K562 (cell line): ENCODE measurements at regions not wholly inside any gene's neighbourhood (a gene's known extent, or its start where the extent isn't known, plus 50 kb on each side); places are given as distances from the start of the nearest gene placed in this dataset.

Experiments
- ATAC-seq: fragments of 200-7000 bp; cut with Tn5 transposase; 3 replicates; pipeline ENCODE4 v1.9.1; 2020; ENCODE audit warnings: moderate library complexity
- BruUV-seq: library from RNA; stranded (reverse); fragments of 400-500 nt; replicated peaks from 2 replicates; lab custom pipeline; 2021; lab: Mats Ljungman, UMichigan
- CTCF ChIA-PET: fragments of 300-600 bp; formaldehyde crosslinking; extraction: SDS; loops from one replicate; lab custom pipeline; 2021; ENCODE audit warnings: low intra/inter-chr PET ratio; lab: Yijun Ruan, JAX
- POLR2A ChIA-PET: fragments of 300-600, 350-650 bp; sonication (Branson Sonifier 250); formaldehyde crosslinking; extraction: SDS; loops from one replicate; lab custom pipeline; 2021; ENCODE audit warnings: antibody characterized with exemption, inconsistent platforms; lab: Yijun Ruan, JAX
- DNase-seq, 4 experiments: peaks; one replicate each; pipeline versions ENCODE4 v3.0.0 to v3.0.0-alpha.2; 2011 to 2018; ENCODE audit warnings: low spot score in 3 of 4, mixed read lengths in 3 of 4; ENCODE audit errors: extremely low read depth in 1 of 4
- FAIRE-seq: peaks from 2 replicates; lab custom pipeline; 2011; peaks lifted over from hg19 to GRCh38; lab: Jason Lieb, UNC
- H2AFZ ChIP-seq: 2 replicates; pipeline ENCODE4 v1.6.0; 2011; ENCODE audit warnings: low read depth, low read length, control low read depth, inconsistent platforms
- H3K27ac ChIP-seq: fragments of 200-600 bp; 3 replicates; pipeline ENCODE4 v1.8.0; 2011; ENCODE audit warnings: low read depth, mild to moderate bottlenecking, control low read depth, inconsistent platforms, low read length, moderate library complexity, mixed read lengths; ENCODE audit errors: extremely low read depth
- H3K27me3 ChIP-seq, 2 experiments: fragments of 300-600 bp in 1 of 2; 2 replicates in 1 of 2; 3 replicates in 1 of 2; pipeline versions ENCODE4 v1.6.0 to v1.8.0; 2011; ENCODE audit warnings: inconsistent platforms in 2 of 2, low read length in 2 of 2, mild to moderate bottlenecking in 1 of 2, mixed read lengths in 1 of 2, moderate library complexity in 1 of 2; ENCODE audit not compliant: control insufficient read depth in 2 of 2, insufficient read depth in 2 of 2
- H3K36me3 ChIP-seq: fragments of 300-600 bp; 3 replicates; pipeline ENCODE4 v1.8.0; 2011; ENCODE audit warnings: mild to moderate bottlenecking, low read length, inconsistent platforms; ENCODE audit not compliant: control insufficient read depth, insufficient read depth
- H3K4me1 ChIP-seq, 2 experiments: fragments of 200-600 bp in 1 of 2; replicated peaks in 1 of 2; 2 replicates in 1 of 2; 3 replicates in 1 of 2; pipeline versions ENCODE4 v1.5.1 to v1.8.0; 2011; ENCODE audit warnings: inconsistent platforms in 2 of 2, low read length in 2 of 2, mild to moderate bottlenecking in 1 of 2, mixed read lengths in 1 of 2, moderate library complexity in 1 of 2; ENCODE audit not compliant: control insufficient read depth in 2 of 2, insufficient read depth in 2 of 2
- H3K4me2 ChIP-seq: 2 replicates; pipeline ENCODE4 v1.6.1; 2011; ENCODE audit warnings: low read length, control low read depth, inconsistent platforms, mixed read lengths; ENCODE audit not compliant: insufficient read depth
- H3K4me3 ChIP-seq: fragments of 200-600 bp; sonication (generic), shearing (Covaris generic); 2 replicates; pipeline ENCODE4 v1.5.1; 2016; ENCODE audit warnings: control low read depth, inconsistent platforms
- H3K79me2 ChIP-seq: fragments of 200-600 bp; 3 replicates; pipeline ENCODE4 v1.8.0; 2011; ENCODE audit warnings: low read length, inconsistent platforms; ENCODE audit not compliant: control insufficient read depth, insufficient read depth
- H3K9ac ChIP-seq, 2 experiments: 2 replicates each; pipeline versions ENCODE4 v1.6.0 to v1.6.1; 2011; ENCODE audit warnings: low read depth in 2 of 2, low read length in 2 of 2, control low read depth in 1 of 2, inconsistent platforms in 1 of 2, mild to moderate bottlenecking in 1 of 2, mixed read lengths in 1 of 2; ENCODE audit not compliant: insufficient read depth in 1 of 2
- H3K9me1 ChIP-seq: one replicate; pipeline ENCODE4 v1.6.0; 2011; ENCODE audit warnings: inconsistent platforms, mild to moderate bottlenecking, low read length, moderate library complexity; ENCODE audit not compliant: control insufficient read depth, insufficient read depth
- H3K9me3 ChIP-seq: replicated peaks from 2 replicates; pipeline ENCODE4 v1.5.1; 2011; ENCODE audit warnings: low read depth, low read length, inconsistent platforms; ENCODE audit not compliant: control insufficient read depth, insufficient read depth
- H4K20me1 ChIP-seq: replicated peaks from 2 replicates; pipeline ENCODE4 v1.6.1; 2011; ENCODE audit warnings: low read length, inconsistent platforms, mixed read lengths; ENCODE audit not compliant: control insufficient read depth, insufficient read depth
- FIP1L1 ChIP-seq: fragments of 200-400 bp; formaldehyde crosslinking; IDR thresholded peaks from 2 replicates; pipeline ENCODE4 v1.6.1; 2018; ENCODE audit warnings: mild to moderate bottlenecking, low read depth, low read length; ENCODE audit not compliant: poor library complexity, severe bottlenecking
- MECOM ChIP-seq: fragments of 250-450 bp; sonication (Bioruptor Pico); IDR thresholded peaks from 2 replicates; pipeline ENCODE4 v1.8.0; 2022; ENCODE audit warnings: inconsistent platforms
- NCOA4 ChIP-seq: fragments of 450-650 bp; IDR thresholded peaks from 2 replicates; pipeline ENCODE4 v1.6.1; 2018; ENCODE audit warnings: mild to moderate bottlenecking; ENCODE audit not compliant: partially characterized antibody
- NFE2 ChIP-seq: IDR thresholded peaks from 2 replicates; pipeline ENCODE4 v1.6.1; 2014; ENCODE audit warnings: antibody characterized with exemption, low read depth
- WGBS: fragments of 100-300 bp; shearing (Covaris generic); methylation state at CpG from one replicate; pipeline ENCODE4 v1.1.6; 2016; ENCODE audit warnings: low coverage, mixed read lengths; ENCODE audit not compliant: insufficient coverage; ENCODE audit errors: missing lambda C conversion rate; 5-methylcytosine and 5-hydroxymethylcytosine counted together
- in situ Hi-C: fragments of 300-500 bp; cut with MboI; formaldehyde crosslinking; loops from 4 replicates; pipeline ENCODE4 v1.15.0; 2018; ENCODE audit warnings: inconsistent platforms, mixed read lengths
- intact Hi-C: fragments of 100-400 bp; cut with micrococcal nuclease; formaldehyde crosslinking; loops from 2 replicates; pipeline ENCODE4 v1.14.2; 2022
- TF ChIP-seq, protein P1 (sequence below): fragments of 450-650 bp; IDR thresholded peaks from 2 replicates; pipeline ENCODE4 v1.6.1; 2018; ENCODE audit warnings: mild to moderate bottlenecking, low read depth; ENCODE audit not compliant: partially characterized antibody
- TF ChIP-seq, protein P2 (sequence below): sonication (generic); formaldehyde crosslinking; IDR thresholded peaks from 2 replicates; pipeline ENCODE4 v1.8.0; 2022; ENCODE audit warnings: mild to moderate bottlenecking, low read depth, missing genetic modification reagents
- TF ChIP-seq, protein P3 (sequence below), 2 experiments: fragments of 450-650 bp; IDR thresholded peaks; 2 replicates each; pipeline ENCODE4 v1.6.1; 2016

DNA sequence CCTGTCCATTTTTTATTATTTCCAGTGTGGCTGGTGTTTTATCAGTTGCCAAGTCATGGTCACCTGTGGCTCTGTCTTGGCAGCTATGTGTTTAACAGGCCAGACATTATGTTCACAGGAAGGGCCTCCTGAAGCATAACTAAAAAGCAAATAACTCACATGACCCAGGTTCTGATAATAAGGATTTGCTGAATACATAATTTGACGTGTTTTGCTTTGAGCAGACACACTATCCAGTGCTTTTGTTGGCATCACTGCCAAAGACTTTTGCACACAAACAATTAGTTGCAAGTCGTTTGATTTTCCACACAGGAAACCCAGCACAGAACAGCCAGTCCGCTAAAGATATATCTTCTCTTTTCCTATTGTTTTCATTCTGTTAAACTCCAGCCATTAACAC is 173.6 kb downstream of the ARL4A start:
- ATAC-seq, result no peak
- Histone ChIP-seq H3K27me3 (no peaks in the 10 kb centered on the region), H3K4me1 (peaks cover 0 to 7% of the 10 kb centered on the region in 2 experiments; a peak in 2 of 5 replicates), H3K9me3 (no peaks in the 10 kb centered on the region), H3K79me2 (no peaks in the 10 kb centered on the region), H2AFZ (peak overlapping the region; percentile 52; the same call in 1 of the 2 replicates), H4K20me1 (no peaks in the 10 kb centered on the region), H3K27ac (no peak overlapping the region), H3K9ac (no peak overlapping the region), H3K9me1 (no peaks in the 10 kb centered on the region), H3K36me3 (no peaks in the 10 kb centered on the region), H3K4me2 (no peak overlapping the region), H3K4me3 (no peak overlapping the region)
- TF ChIP-seq, protein P1, sequence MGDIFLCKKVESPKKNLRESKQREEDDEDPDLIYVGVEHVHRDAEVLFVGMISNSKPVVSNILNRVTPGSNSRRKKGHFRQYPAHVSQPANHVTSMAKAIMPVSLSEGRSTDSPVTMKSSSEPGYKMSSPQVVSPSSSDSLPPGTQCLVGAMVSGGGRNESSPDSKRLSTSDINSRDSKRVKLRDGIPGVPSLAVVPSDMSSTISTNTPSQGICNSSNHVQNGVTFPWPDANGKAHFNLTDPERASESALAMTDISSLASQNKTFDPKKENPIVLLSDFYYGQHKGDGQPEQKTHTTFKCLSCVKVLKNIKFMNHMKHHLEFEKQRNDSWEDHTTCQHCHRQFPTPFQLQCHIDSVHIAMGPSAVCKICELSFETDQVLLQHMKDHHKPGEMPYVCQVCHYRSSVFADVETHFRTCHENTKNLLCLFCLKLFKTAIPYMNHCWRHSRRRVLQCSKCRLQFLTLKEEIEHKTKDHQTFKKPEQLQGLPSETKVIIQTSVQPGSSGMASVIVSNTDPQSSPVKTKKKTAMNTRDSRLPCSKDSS, result no peak
- no peak for TF ChIP-seq MECOM
- TF ChIP-seq, protein P2, sequence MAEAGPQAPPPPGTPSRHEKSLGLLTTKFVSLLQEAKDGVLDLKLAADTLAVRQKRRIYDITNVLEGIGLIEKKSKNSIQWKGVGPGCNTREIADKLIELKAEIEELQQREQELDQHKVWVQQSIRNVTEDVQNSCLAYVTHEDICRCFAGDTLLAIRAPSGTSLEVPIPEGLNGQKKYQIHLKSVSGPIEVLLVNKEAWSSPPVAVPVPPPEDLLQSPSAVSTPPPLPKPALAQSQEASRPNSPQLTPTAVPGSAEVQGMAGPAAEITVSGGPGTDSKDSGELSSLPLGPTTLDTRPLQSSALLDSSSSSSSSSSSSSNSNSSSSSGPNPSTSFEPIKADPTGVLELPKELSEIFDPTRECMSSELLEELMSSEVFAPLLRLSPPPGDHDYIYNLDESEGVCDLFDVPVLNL, result no peak
- TF ChIP-seq, protein P3, sequence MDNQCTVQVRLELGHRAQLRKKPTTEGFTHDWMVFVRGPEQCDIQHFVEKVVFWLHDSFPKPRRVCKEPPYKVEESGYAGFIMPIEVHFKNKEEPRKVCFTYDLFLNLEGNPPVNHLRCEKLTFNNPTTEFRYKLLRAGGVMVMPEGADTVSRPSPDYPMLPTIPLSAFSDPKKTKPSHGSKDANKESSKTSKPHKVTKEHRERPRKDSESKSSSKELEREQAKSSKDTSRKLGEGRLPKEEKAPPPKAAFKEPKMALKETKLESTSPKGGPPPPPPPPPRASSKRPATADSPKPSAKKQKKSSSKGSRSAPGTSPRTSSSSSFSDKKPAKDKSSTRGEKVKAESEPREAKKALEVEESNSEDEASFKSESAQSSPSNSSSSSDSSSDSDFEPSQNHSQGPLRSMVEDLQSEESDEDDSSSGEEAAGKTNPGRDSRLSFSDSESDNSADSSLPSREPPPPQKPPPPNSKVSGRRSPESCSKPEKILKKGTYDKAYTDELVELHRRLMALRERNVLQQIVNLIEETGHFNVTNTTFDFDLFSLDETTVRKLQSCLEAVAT (IDR thresholded peaks at IDR 0.05), result no peak
- TF ChIP-seq NFE2, result peak; percentile 25; the same call in 1 of the 2 replicates
- no peak for TF ChIP-seq NCOA4
- no peak for TF ChIP-seq FIP1L1
- FAIRE-seq, result no peak
- intact Hi-C loops (no loop called here), in situ Hi-C loops (no loop called here)
- ChIA-PET CTCF (no interaction called here), POLR2A (no interaction called here)
- WGBS, result 33% methylated on average over 3 of the region's 3 CpGs
- DNase-seq, result no peak
- BruUV-seq, result no TSS peak
